T-helper 17 cell (primary cell): ENCODE measurements at regions not wholly inside any gene's neighbourhood (a gene's known extent, or its start where the extent isn't known, plus 50 kb on each side); places are given as distances from the start of the nearest gene placed in this dataset.

Experiments used
- ATAC-seq: fragments of 150-1000 bp; cut with Tn5 transposase; 2 replicates; pipeline ENCODE4 v1.10.0; 2021; ENCODE audit warnings: mild to moderate bottlenecking, moderate library complexity
- DNase-seq, 3 donors: peaks; one replicate each; pipeline versions ENCODE4 v3.0.0 to v3.0.0-alpha.2; 2020 to 2021
- H3K9me3 ChIP-seq: one replicate; pipeline ENCODE4 v1.7.0; 2013; ENCODE audit warnings: low read length, mild to moderate bottlenecking; ENCODE audit not compliant: control insufficient read depth, poor library complexity, severe bottlenecking
- H3K27ac Mint-ChIP-seq: one replicate; pipeline ENCODE4 v1.8.0; 2022; ENCODE audit warnings: mild to moderate bottlenecking, moderate library complexity, mixed read lengths
- H3K27me3 Mint-ChIP-seq: one replicate; pipeline ENCODE4 v1.8.0; 2022; ENCODE audit warnings: mixed read lengths
- H3K36me3 Mint-ChIP-seq: one replicate; pipeline ENCODE4 v1.8.0; 2022; ENCODE audit warnings: low read depth, mixed read lengths
- H3K4me1 Mint-ChIP-seq: one replicate; pipeline ENCODE4 v1.8.0; 2022; ENCODE audit warnings: mild to moderate bottlenecking, mixed read lengths
- H3K4me3 Mint-ChIP-seq: one replicate; pipeline ENCODE4 v1.8.0; 2022; ENCODE audit warnings: mild to moderate bottlenecking, moderate library complexity, mixed read lengths

DNA sequence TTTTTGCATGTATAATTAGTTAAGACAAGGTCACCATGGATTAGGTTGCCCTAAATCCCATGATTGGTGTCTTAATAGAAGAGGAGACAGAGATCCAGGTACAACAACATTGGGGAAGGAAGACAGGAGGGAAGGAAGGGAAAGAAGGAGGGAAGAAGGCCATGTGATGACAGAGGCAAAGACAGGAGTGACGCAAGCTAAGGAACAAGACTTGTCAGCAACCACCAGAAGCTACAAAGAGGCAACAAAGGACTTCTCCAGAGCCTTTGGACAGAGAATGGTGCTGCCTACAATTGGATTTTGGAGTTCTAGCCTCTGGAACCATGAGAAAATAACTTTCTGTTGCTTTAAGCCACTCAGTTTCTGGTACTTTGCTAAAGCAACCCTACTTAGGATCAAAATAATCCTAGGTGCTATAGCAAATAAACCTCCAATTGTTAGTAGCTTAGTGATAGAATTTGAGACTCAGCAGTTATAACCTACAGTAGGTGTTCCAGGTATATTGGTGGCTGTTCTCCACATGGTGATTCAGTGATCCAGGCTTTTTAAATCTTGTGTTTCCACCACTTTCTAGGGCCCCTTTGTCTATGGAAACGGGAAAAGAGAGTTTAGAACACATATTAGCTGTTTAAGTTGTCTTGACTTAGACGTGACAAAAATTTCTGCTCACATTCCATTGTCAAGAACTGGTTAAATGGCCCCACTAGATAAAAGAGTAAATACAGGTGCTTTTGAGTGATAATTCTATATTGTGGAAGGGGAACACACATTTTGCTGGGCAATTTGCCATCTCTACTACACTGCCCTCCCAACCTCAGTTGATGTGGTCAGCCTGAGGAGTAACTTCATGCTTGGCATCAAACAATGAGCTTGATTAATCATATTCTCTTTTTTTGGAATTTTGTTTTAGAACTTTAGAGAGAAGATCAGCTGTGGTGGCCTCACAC lies 70.5 kb upstream of the SP4 start:
- no peak for DNase-seq
- H3K27me3 Mint-ChIP-seq: no peaks in the 10 kb centered on the region
- no peak overlapping the region for H3K4me3 Mint-ChIP-seq
- H3K27ac Mint-ChIP-seq: peak overlapping the region; percentile 1
- H3K4me1 Mint-ChIP-seq: peaks cover 64% of the 10 kb centered on the region
- H3K36me3 Mint-ChIP-seq: no peaks in the 10 kb centered on the region
- ATAC-seq: no peak
- H3K9me3 ChIP-seq: no peaks in the 10 kb centered on the region

DNA sequence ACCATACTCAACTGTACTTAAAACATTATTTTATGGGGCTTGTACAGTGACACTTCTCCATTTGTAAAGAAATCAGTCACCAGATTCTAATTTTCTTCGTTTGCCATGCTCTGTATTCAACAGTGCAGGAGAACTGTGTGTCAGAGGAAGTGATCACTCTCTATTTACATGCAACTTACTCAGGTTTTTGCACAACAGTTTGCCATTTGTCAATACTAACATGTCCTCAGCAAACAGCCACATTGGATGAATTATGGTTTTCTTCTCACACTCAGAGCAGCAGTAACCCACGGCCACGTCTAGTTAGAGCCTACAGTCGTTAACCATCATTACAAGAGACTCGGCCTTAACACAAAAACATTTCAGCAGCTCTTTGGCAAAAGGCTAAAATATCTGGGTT lies 69.2 kb upstream of the SP4 start:
- ATAC-seq: no peak
- no peak for DNase-seq
- no peaks in the 10 kb centered on the region for H3K9me3 ChIP-seq
- Mint-ChIP-seq H3K27ac (peak overlapping the region; percentile 1), H3K4me3 (no peak overlapping the region), H3K36me3 (no peaks in the 10 kb centered on the region), H3K27me3 (no peaks in the 10 kb centered on the region), H3K4me1 (peaks cover 52% of the 10 kb centered on the region)

DNA sequence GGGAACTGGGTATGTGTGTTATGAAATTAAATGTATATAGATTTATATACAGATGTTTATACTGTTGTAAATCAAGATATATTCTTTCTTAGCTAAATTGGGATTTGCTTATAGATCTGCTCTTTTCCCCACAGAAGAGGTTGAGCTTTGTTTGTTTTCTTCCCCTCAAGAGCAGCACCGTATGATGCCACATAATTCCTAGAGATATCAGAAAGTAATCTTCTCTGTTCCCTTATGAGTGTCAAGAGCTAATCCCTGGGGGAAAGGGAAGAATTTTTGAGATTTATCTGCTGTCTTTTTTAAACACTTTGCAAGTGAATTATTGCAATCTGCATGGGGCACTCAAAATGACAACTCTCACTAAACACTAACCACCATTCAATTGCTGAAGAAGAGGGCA lies 68.7 kb upstream of the SP4 start:
- H3K9me3 ChIP-seq: no peaks in the 10 kb centered on the region
- peak overlapping the region; percentile 46 for H3K4me3 Mint-ChIP-seq
- H3K27ac Mint-ChIP-seq: peak overlapping the region; percentile 1
- ATAC-seq (no peak), DNase-seq (no peak)
- H3K36me3 Mint-ChIP-seq: no peaks in the 10 kb centered on the region
- H3K27me3 Mint-ChIP-seq: no peaks in the 10 kb centered on the region
- peaks cover 47% of the 10 kb centered on the region for H3K4me1 Mint-ChIP-seq

DNA sequence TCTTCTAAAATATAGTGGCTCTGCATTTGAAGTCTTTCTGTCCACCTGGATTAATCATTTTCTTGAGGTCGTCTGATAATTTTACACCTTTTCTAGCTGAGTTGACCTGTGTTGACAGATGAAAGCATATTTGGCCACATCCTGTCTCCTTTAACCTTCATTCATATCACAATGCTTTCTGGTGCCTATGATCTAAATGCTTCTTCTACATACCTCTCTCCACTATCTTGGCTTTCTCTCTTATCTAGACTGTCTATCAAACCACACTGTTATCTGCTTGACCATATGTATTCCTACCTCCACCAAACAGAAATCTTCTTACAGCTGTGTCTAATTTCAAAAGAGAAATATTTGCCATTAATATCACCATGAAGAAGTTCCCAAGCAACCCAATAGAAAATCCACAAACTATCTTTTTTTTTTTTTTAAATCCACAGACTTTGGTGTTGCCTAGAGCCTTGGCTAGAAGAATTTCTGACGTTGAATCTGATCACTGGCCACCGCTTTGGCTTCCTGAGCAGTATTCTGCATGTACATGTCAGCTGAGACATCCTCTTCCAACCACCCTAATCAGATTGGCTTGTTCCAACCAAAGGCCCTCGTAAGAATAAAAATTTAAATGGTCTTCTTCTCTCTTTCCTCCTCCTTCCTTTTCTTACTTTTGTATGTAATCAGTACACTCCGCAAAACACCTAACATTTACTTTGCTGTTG lies 66.3 kb upstream of the SP4 start:
- no peak overlapping the region for H3K4me3 Mint-ChIP-seq
- H3K27me3 Mint-ChIP-seq: no peaks in the 10 kb centered on the region
- ATAC-seq (no peak), DNase-seq (no peak)
- H3K4me1 Mint-ChIP-seq: peaks cover 40% of the 10 kb centered on the region
- H3K27ac Mint-ChIP-seq: no peak overlapping the region
- no peaks in the 10 kb centered on the region for H3K9me3 ChIP-seq
- H3K36me3 Mint-ChIP-seq: no peaks in the 10 kb centered on the region

DNA sequence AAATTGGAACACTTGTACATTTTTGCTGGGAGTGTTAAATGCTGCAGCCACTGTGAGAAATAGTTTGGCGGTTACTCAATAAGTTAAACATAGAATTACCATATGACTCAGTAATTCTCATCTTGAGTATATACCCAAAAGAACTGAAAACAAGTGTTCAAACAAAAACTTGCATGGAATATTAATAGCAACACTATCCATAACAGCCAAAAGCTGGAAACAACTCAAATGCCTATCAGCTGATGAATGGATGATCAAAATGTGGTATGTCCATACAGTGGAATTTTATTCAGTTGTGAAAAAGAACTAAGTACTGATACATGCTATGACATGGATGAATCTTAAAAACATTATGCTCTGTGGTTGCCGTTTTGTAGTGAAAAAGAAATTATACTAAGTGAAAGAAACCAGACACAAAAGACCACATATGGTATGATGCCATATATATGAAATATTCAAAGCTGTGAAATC lies 63.0 kb upstream of the SP4 start:
- no peaks in the 10 kb centered on the region for H3K27me3 Mint-ChIP-seq
- H3K36me3 Mint-ChIP-seq: no peaks in the 10 kb centered on the region
- DNase-seq (no peak), ATAC-seq (no peak)
- peaks cover 20% of the 10 kb centered on the region for H3K4me1 Mint-ChIP-seq
- H3K4me3 Mint-ChIP-seq: no peak overlapping the region
- H3K27ac Mint-ChIP-seq: no peak overlapping the region
- no peaks in the 10 kb centered on the region for H3K9me3 ChIP-seq

DNA sequence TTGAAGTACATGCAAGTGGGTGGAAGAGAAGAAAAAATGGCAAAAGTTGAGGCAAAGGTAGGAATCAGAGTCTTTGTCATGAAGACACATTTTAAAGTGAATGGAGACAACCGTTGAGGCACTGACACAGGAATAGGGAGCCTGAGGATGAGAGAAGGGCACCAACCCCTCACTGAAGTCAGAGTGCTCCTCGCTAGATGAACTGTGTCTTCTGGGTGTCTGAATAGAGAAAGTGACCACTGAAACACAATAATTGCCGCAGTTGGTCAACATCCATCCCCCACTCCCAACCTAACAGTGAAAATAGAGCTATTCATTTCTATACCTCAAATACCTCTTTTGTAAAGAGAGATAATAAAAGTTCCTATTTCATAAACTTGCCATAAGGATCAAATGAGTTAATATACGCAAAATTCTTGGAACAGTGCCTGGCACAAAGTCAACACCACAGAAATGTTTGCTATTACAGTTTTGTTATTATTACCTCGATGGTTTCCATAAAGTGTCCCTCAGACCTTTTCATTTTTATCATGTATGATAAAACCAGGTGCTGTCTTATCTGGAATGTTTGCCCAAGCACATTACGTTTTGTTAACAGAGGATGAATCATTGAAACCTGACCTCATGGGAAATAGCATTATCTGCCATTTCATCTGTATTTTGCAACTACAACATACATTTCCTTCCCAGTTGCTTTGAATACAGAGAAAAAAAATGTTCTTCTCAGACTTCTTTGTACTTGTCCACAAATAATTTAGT lies 61.8 kb upstream of the SP4 start:
- DNase-seq (no peak), ATAC-seq (no peak)
- peaks cover 18% of the 10 kb centered on the region for H3K4me1 Mint-ChIP-seq

DNA sequence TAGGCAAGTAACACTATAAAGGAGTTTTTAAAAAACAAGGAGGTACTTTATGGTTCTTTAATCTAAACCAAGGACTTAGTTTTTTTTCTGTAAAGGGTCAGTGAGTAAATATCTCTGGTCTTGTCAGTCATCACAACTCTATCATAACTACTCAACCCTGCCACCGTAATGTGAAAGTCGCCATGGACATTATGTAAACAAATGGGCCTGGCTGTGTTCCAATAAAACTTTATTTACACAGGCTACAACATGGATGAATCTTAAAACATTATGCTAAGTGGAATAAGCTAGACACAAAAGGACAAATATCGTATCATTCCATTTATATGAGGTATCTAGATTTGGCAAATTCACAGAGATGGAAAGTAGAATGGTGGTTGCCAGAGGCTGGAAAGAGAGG lies 60.8 kb upstream of the SP4 start:
- no peak for ATAC-seq
- no peak overlapping the region for H3K4me3 Mint-ChIP-seq

More for the DNA sequence above, 61.8 kb upstream of the SP4 start:
- no peaks in the 10 kb centered on the region for H3K27me3 Mint-ChIP-seq
- no peak overlapping the region for H3K27ac Mint-ChIP-seq
- no peaks in the 10 kb centered on the region for H3K36me3 Mint-ChIP-seq
- H3K4me3 Mint-ChIP-seq: no peak overlapping the region
- no peaks in the 10 kb centered on the region for H3K9me3 ChIP-seq

DNA sequence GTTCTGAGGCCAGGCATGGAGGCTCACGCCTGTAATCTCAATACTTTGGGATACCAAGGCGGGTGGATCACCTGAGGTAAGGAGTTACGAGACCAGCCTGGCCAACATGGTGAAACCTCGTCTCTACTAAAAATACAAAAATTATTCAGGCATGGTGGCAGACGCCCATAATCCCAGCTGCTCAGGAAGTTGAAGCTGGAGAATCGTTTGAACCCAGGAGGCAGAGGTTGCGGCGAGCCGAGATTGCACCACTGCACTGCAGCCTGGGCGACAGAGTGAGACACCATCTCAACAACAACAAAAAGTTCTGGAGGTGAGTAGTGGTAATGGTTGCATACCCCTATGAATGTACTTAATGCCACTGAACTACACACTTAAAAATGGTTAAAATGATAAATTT lies 60.3 kb upstream of the SP4 start:
- H3K4me3 Mint-ChIP-seq: no peak overlapping the region
- no peaks in the 10 kb centered on the region for H3K27me3 Mint-ChIP-seq
- H3K9me3 ChIP-seq: no peaks in the 10 kb centered on the region
- DNase-seq: no peak
- peaks cover 12% of the 10 kb centered on the region for H3K4me1 Mint-ChIP-seq
- no peaks in the 10 kb centered on the region for H3K36me3 Mint-ChIP-seq
- ATAC-seq: no peak
- H3K27ac Mint-ChIP-seq: no peak overlapping the region

More for the DNA sequence above, 60.8 kb upstream of the SP4 start:
- Mint-ChIP-seq H3K27ac (peak overlapping the region; percentile 4), H3K36me3 (no peaks in the 10 kb centered on the region), H3K4me1 (peaks cover 12% of the 10 kb centered on the region), H3K27me3 (no peaks in the 10 kb centered on the region)
- H3K9me3 ChIP-seq: no peaks in the 10 kb centered on the region
- DNase-seq: no peak

DNA sequence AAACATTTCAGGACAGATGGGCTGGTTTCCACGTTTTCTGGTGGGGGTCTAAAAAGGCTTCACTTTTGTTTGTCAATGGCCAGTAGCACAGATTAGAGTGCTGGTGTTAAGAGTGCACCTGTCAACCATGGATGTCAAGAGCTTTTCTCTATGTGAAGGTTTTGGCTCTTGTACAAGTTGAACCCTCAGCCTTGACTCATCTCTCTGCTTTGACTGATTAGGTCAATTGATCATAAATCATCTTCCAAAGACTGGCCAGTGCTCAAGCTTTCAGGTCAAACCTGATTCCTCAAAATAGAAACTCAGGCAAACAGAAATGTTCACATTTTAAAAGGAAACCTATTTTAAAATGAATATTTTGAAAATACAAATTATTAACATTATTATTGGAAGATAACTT lies 59.6 kb upstream of the SP4 start:
- no peak for ATAC-seq
- Mint-ChIP-seq H3K4me1 (peaks cover 12% of the 10 kb centered on the region), H3K36me3 (no peaks in the 10 kb centered on the region), H3K27me3 (no peaks in the 10 kb centered on the region), H3K4me3 (no peak overlapping the region), H3K27ac (no peak overlapping the region)
- no peak for DNase-seq
- no peaks in the 10 kb centered on the region for H3K9me3 ChIP-seq

DNA sequence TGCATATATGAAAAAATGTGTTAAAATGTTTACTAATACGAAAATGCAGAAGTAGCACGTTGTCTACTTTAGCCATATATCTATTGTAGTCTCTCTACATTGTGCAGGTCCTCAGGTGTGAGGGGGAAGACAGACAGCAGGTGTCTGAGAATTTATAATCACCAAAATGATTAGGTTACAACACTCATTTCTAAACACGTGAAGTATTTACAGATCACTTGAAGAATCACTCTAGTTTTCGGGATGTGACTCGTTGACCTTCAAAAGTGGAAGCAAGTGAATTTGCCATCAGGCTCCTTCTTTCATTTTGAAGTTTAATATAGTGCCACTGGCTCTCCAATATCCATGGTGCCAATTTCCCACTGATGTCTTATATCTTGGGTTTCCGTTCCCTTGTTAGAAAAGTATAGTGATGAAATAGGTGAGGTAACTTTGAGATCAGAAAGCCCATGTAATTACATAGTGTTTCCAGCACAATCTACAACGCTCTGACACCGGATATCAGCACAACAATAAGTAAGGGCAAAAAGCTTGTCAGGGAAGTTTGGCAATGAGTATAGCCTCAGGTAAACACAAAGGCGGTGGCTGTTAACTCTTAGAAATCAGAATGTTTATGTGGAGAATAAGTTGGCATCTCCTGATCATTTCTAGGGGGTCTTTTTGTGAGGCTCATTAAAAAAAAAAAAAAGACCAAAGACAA lies 57.5 kb upstream of the SP4 start:
- ATAC-seq (no peak), DNase-seq (no peak)
- H3K36me3 Mint-ChIP-seq: no peaks in the 10 kb centered on the region

DNA sequence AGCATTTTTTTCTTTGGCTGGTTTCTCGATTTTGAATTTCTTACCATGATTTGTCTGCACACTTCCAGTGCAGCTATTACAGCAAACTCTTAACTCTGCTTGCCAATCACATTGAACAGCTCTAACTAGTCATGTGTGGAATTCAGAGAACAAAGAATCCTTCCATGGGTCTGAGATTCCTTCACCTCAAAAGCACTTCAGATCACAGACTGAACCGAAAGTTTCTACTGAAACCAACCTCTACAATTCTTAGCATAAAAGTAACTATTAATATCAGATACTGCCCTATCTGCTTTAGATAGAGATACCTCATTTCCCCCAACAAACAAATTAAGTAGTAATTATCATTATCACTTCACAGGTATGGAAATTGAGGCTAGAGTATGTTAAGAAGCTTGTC lies 56.5 kb upstream of the SP4 start:
- no peak for ATAC-seq
- Mint-ChIP-seq H3K27ac (no peak overlapping the region), H3K4me3 (no peak overlapping the region)

More for the DNA sequence above, 57.5 kb upstream of the SP4 start:
- Mint-ChIP-seq H3K27me3 (no peaks in the 10 kb centered on the region), H3K4me1 (peaks cover 12% of the 10 kb centered on the region), H3K4me3 (no peak overlapping the region), H3K27ac (no peak overlapping the region)
- H3K9me3 ChIP-seq: no peaks in the 10 kb centered on the region

DNA sequence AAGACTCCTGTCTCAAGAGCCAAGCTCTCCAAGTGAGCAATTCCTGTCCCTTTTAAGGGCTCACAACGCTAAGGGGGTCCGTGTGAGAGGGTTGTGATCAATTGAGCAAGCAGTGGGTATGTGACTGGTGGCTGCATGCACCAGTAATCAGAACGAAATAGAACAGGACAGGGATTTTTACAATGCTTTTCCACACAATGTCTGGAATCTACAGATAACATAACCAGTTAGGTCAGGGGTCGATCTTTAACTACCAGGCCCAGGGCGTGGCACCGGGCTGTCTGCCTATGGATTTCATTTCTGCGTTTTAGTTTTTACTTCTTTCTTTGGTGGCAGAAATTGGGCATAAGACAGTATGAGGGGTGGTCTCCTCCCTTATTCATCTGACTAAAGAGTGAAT lies 54.9 kb upstream of the SP4 start:
- Mint-ChIP-seq H3K27me3 (no peaks in the 10 kb centered on the region), H3K27ac (no peak overlapping the region), H3K4me3 (no peak overlapping the region), H3K4me1 (peaks cover 5% of the 10 kb centered on the region), H3K36me3 (no peaks in the 10 kb centered on the region)
- DNase-seq (no peak), ATAC-seq (no peak)
- no peaks in the 10 kb centered on the region for H3K9me3 ChIP-seq

More for the DNA sequence above, 56.5 kb upstream of the SP4 start:
- Mint-ChIP-seq H3K4me1 (peaks cover 5% of the 10 kb centered on the region), H3K27me3 (no peaks in the 10 kb centered on the region), H3K36me3 (no peaks in the 10 kb centered on the region)
- no peaks in the 10 kb centered on the region for H3K9me3 ChIP-seq
- no peak for DNase-seq
